Heart left ventricle (tissue), 16 donors: ENCODE measurements at regions not wholly inside any gene's neighbourhood (a gene's known extent, or its start where the extent isn't known, plus 50 kb on each side); places are given as distances from the start of the nearest gene placed in this dataset.
A peak's percentile ranks its signal among the peaks of the same experiment; 100 is the strongest.

Source experiments
- ATAC-seq, 4 donors: fragments of 200-7000 bp; cut with Tn5 transposase; one replicate each; pipeline ENCODE4 v1.9.1; 2020 to 2022; ENCODE audit warnings: moderate library complexity in 4 of 4, mild to moderate bottlenecking in 3 of 4, moderate number of reproducible peaks in 1 of 4
- DNase-seq, 5 donors: peaks; one replicate each; pipeline ENCODE4 v3.0.0-alpha.2; 2020
- H3K27ac ChIP-seq, 12 donors: fragments of 200-600 bp; sonication (generic) in 4 of 12; one replicate each; pipeline versions ENCODE4 v1.5.0 to v1.8.0; 2016 to 2022; ENCODE audit warnings: mild to moderate bottlenecking in 2 of 12
- H3K27me3 ChIP-seq, 9 donors: fragments of 200-600 bp; sonication (generic) in 2 of 9; one replicate each; pipeline versions ENCODE4 v1.5.1 to v1.8.0; 2016 to 2022; ENCODE audit warnings: mild to moderate bottlenecking in 3 of 9
- H3K36me3 ChIP-seq, 9 donors: fragments of 200-600 bp; sonication (generic) in 2 of 9; one replicate each; pipeline versions ENCODE4 v1.5.0 to v1.8.0; 2018 to 2022; ENCODE audit warnings: mild to moderate bottlenecking in 2 of 9
- H3K4me1 ChIP-seq, 12 donors: fragments of 200-600 bp; sonication (generic) in 4 of 12; one replicate each; pipeline versions ENCODE4 v1.5.0 to v1.8.0; 2016 to 2022; ENCODE audit warnings: mild to moderate bottlenecking in 3 of 12
- H3K4me3 ChIP-seq, 12 donors: fragments of 200-600 bp; sonication (generic) in 4 of 12; one replicate each; pipeline versions ENCODE4 v1.5.0 to v1.8.0; 2017 to 2022; ENCODE audit warnings: mild to moderate bottlenecking in 9 of 12, moderate library complexity in 4 of 12
- H3K9me3 ChIP-seq, 12 donors: fragments of 200-600 bp; sonication (generic) in 4 of 12; one replicate each; pipeline versions ENCODE4 v1.5.0 to v1.8.0; 2016 to 2022; ENCODE audit warnings: mild to moderate bottlenecking in 1 of 12
- CTCF ChIP-seq, 12 donors: fragments of 200-600 bp; sonication (generic) in 4 of 12; IDR thresholded peaks; one replicate each; pipeline versions ENCODE4 v1.5.0 to v1.8.0; 2018 to 2022; ENCODE audit warnings: antibody characterized with exemption in 12 of 12, mild to moderate bottlenecking in 5 of 12
- POLR2A ChIP-seq, 2 donors: fragments of 450-650 bp; IDR thresholded peaks; one replicate each; pipeline ENCODE4 v1.6.1; 2017; ENCODE audit warnings: antibody characterized with exemption in 2 of 2, mild to moderate bottlenecking in 2 of 2, moderate library complexity in 2 of 2
- WGBS, 4 donors: extraction: QIAGEN DNeasy Blood & Tissue Kit in 2 of 4; methylation state at CpG; one replicate each; pipeline versions ENCODE4 v1.1.5 to v1.1.7; 2013 to 2018; 5-methylcytosine and 5-hydroxymethylcytosine counted together
- intact Hi-C, 10 donors: fragments of 100-400 bp; cut with DNase I; formaldehyde crosslinking; loops; one replicate each; pipeline versions ENCODE4 v1.11.1 to v1.14.2; 2022
- donor health status: ischemic (EF 13 %, LVEDD 7.1; RV severe dilation, severe dysfunction).
- donor health status: healthy with polysubstance abuse.
- donor health status: DM: no; HTN: yes; CAD: no.
- donor health status: DM: no; HTN: no; CAD: no.
- donor health status: ischemic (EF 25% LVEDD 6.9; RV normal size, moderate dysfunction).
- donor health status: ischemic (EF 25% LVEDD 5.7; RV mildly dilated, moderate dysfunction).
- donor health status: healthy.
- donor health status: DM: yes; HTN: yes; CAD: no.
- donor health status: ischemic (EF 35%, LVEDD 5.7; RV mildly dilated, moderate dysfunction).
- donor health status: nonischemic (EF 11% LVEDD 7.7; RV severe dilation, severe dysfunction).
- donor health status: DM: yes; HTN: yes; CAD: no.
- donor health status: PGD.
- donor health status: ischemic (EF 29% LVEDD 5.4; RV normal size, mild dysfunction).
- donor health status: nonischemic (EF 23%, LVEDD 6.1; RV moderate dilation, normal function).

DNA sequence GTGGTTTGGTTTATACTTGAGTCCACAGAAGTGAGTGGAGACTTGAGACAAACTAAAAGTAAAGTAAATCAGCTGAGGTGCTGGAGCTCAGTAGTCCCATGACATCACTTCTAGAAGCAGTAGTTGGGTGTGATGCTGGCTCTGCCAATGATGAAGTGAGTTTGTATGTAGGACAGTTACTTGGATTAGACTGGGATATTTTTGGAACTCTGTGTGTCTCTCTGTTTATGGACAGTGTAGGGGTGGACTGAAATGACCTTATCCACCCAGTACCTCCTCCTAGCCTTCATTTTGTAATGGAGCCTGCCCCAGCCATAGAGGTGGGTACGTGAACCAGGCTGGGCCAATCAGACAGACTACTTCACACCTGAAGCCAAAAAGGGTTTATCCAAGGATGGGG lies 52.2 kb downstream of the POLR1D start:
- no peaks in the 10 kb centered on the region for H3K36me3 ChIP-seq
- peaks cover 0 to 12% (median 0%) of the 10 kb centered on the region in 12 donors for H3K9me3 ChIP-seq
- no peak overlapping the region for H3K4me3 ChIP-seq
- H3K4me1 ChIP-seq: peaks cover 0 to 3% (median 0%) of the 10 kb centered on the region in 12 donors
- WGBS, 4 donors: 68 to 86% (median 74%) methylated on average over 1 of the region's 1 CpG
- ATAC-seq: peak; percentile 92 to 96 (median 95)
- DNase-seq: no peak
- TF ChIP-seq CTCF (IDR thresholded peaks at IDR 0.05) (no peak), POLR2A (IDR thresholded peaks at IDR 0.05) (no peak)
- no peaks in the 10 kb centered on the region for H3K27me3 ChIP-seq
- intact Hi-C loops: no loop called here
- peak overlapping the region in 6 of 12 donors; percentile 4 to 51 (median 36) for H3K27ac ChIP-seq

DNA sequence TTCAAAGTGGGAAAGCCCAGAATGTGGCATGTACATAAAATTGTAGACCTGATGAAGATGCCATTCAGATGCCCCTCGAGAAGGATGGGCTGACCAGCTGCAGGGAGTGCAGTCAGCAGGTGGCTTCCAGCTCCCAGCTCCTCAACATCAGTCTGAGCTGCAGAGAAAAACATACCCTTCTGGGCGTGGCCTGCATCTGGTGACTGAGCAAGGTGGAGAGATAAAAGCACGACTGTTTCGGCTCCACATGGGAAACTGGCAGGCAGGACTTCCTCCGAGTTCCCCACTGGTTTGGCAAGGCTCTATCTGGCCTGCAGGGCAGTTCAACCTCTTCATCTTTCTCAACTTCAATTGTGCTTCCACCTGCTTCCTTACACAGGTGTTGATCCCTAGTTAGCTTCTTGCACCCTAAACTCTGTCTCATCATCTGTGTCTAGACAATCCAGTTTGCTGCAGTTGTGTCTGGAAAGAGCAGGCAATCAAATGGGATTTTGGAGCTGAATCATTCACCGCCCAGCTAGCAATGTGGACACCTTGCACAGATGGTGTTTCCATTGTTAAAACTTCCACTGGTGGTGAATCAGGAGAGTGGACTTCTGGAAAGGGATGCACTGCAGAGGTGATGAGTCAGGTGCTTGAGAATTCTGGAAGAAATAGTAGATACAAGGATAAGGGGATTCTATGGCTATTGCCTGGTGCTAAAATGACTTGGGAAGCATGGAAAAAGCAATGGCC lies 56.8 kb downstream of the POLR1D start:
- no peak for TF ChIP-seq CTCF (IDR thresholded peaks at IDR 0.05)
- no peak for TF ChIP-seq POLR2A (IDR thresholded peaks at IDR 0.05)
- ATAC-seq: no peak
- intact Hi-C loops: no loop called here
- Histone ChIP-seq H3K27ac (no peak overlapping the region), H3K27me3 (no peaks in the 10 kb centered on the region), H3K4me3 (no peak overlapping the region), H3K36me3 (no peaks in the 10 kb centered on the region), H3K9me3 (peaks cover 0 to under 1% (median 0%) of the 10 kb centered on the region in 12 donors), H3K4me1 (peaks cover 0 to 3% (median 0%) of the 10 kb centered on the region in 12 donors)
- DNase-seq: no peak
- WGBS, 4 donors: 55 to 72% (median 59%) methylated on average over 6 of the region's 6 CpGs

- WGBS, 4 donors: 84 to 100% (median 93%) methylated on average over 1 of the region's 1 CpG
- no peak overlapping the region for H3K4me3 ChIP-seq
- no peak for TF ChIP-seq CTCF (IDR thresholded peaks at IDR 0.05)
- TF ChIP-seq POLR2A (IDR thresholded peaks at IDR 0.05): no peak
Measured at GRCh38 chr13:27679396-27679795, 57.7 kb downstream of the POLR1D start.

DNA sequence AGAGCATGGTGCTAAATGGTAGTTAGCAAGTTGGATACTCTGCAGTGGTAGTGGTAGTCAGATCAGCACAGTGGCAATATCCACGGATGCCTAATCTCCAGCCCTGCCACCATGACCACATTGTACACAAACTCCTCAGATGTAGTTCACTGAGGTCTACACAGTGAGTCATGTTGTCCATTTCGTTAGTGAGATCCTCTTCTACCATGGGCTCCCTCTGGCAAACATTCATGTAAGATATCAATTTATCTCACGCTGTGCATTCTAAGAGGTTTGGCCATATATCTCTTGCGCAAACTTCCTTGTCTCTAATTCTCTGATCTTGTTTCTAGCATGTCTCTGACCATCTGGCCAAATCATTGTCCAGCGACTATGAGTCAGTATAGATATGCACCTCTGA lies 58.2 kb downstream of the POLR1D start:
- Histone ChIP-seq H3K9me3 (peaks cover 0 to 13% (median 0%) of the 10 kb centered on the region in 12 donors), H3K4me3 (no peak overlapping the region), H3K36me3 (no peaks in the 10 kb centered on the region), H3K4me1 (no peaks in the 10 kb centered on the region), H3K27me3 (no peaks in the 10 kb centered on the region), H3K27ac (no peak overlapping the region)
- TF ChIP-seq CTCF (IDR thresholded peaks at IDR 0.05) (no peak), POLR2A (IDR thresholded peaks at IDR 0.05) (no peak)
- ATAC-seq: no peak
- WGBS, 4 donors: 72 to 85% (median 79%) methylated on average over 5 of the region's 5 CpGs
- intact Hi-C loops: no loop called here
- DNase-seq: no peak

More at GRCh38 chr13:27679396-27679795, 57.7 kb downstream of the POLR1D start:
- ATAC-seq: no peak
- Histone ChIP-seq H3K36me3 (no peaks in the 10 kb centered on the region), H3K27ac (no peak overlapping the region), H3K4me1 (no peaks in the 10 kb centered on the region), H3K27me3 (no peaks in the 10 kb centered on the region), H3K9me3 (peaks cover 0 to 8% (median 0%) of the 10 kb centered on the region in 12 donors)
- DNase-seq: no peak
- intact Hi-C loops: no loop called here
